ENCODE measurements at regions not wholly inside any gene's neighbourhood (a gene's known extent, or its start where the extent isn't known, plus 50 kb on each side); places are given as distances from the start of the nearest gene placed in this dataset.

GRCh38 chr3:117809186-117810081 is 1099.9 kb downstream of the TUSC7 start:
- DNase-seq = no peak

GRCh38 chr3:117811786-117812185 is 1102.2 kb downstream of the TUSC7 start:
- no peak for DNase-seq

DNA sequence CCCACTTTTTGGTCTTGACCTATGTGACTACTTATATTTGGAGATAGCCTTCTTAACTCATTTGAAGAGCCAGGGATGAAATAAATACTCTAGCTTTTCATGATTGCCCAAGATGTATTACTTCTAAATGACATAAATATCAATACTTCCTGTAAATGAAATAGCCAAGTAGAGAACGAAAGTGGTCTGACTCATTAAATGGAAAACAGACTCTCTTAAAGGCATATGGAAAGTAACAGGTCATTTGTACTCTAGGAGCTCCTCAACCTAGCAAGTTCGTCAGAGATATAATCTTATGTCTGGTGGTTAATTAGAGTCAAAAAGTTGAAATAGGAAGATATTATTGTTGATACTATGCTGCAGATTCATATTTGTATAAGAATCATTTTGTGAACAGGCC is 1105.4 kb downstream of the TUSC7 start:
- no peak for DNase-seq

DNA sequence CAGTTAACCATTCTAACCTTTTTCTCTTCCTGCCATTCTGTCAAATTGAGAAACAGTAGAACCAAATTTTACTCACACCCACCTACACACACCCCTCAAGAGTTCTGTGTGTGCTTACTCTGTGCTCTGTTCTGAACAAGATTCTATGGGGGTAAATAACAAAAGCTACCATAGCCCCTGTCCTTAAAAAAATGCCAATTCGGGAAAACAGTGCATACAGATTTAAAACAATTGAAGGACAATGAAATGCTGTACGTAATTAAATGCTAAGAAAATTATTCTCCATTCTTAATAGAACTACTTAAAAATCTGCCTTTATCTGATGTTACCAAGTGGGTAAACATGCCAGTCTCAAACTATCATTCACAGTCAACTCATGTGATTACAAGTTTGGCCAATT is 1107.5 kb downstream of the TUSC7 start:
- no peak for DNase-seq

DNA sequence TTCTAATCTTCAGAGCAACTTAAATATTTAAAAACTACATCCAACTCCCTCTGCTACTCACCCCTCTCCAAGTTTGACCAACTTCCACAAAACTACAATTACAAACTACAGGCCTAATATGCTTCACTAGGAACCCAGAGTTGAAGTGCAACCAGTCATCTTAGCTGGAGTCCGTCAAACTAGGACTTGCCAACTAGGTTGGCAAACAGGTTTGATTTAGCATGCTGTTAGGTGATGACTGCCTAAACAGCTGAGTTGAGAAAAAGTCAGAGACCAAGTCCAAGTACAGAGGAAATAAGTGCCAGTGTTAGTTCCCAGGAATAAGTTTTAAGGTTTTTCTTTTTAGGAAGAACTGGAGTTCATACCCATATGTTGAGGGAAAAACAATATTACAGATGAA is 1109.0 kb downstream of the TUSC7 start:
- DNase-seq = no peak

GRCh38 chr3:117820658-117821299 is 1111.2 kb downstream of the TUSC7 start:
- no peak for DNase-seq

DNA sequence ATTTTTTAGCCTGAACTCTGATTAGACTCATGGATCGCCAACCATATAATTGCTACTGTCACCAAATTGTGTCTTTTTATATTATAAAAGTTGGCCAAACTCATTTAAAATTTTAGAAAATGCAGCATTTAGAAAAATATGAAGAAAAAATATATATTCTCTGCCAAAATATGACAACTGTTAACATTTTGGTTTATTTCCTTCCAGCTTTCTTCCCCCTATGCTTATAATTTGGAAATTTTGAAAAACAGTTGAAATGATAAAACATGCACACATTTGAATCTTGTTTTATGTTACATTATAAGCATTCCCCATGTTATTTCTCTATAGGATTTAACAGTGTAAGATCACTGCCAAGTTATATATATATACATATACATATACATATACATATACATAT is 1112.8 kb downstream of the TUSC7 start:
- DNase-seq = no peak

GRCh38 chr3:117836296-117836695 is 1126.7 kb downstream of the TUSC7 start:
- no peak for DNase-seq

DNA sequence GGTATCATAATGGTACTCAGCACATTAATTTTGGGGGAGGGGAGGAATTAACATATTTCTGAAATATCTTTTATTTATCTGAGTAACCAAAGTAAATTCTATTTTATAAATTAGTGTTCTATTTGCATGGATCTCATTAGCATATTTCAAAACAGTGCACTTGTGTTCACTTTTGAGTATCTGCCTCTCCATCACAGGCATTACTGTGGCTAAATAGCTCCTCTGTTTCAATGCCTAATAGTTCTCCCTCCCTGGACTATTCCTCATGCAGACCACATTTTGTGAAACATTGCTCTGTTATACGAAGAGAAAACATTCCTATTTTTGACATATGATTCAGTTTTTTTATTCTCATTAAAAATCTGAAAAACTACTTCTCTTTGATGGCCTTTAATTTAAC is 1127.8 kb downstream of the TUSC7 start:
- DNase-seq = no peak

DNA sequence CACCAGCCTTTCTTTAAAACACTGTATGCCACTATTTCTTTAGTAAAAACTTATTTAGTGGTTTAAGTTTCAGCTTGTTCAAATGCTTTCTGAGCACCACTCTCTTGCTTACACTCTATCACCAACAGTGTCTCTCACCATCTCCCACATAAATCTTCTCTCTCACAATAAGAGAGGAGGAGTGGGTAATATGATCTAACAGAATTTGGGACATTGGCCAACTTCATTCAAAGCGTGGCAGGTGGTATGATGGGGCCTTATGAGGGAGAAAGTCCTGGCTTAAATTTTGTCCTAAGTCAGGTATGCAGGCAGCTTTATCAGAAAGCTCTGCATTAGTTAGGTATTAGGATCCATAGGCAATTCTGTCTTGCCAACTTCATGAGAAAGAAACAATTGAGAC is 1132.5 kb downstream of the TUSC7 start:
- peak; percentile 84 for DNase-seq

- DNase-seq = no peak
Observed at GRCh38 chr3:117843356-117843755, 1133.8 kb downstream of the TUSC7 start.

GRCh38 chr3:117844676-117845075 is 1135.1 kb downstream of the TUSC7 start:
- no peak for DNase-seq

- no peak for DNase-seq
Observed at GRCh38 chr3:117846238-117846637, 1136.7 kb downstream of the TUSC7 start.

GRCh38 chr3:117848606-117849005 is 1139.0 kb downstream of the TUSC7 start:
- no peak for DNase-seq

DNA sequence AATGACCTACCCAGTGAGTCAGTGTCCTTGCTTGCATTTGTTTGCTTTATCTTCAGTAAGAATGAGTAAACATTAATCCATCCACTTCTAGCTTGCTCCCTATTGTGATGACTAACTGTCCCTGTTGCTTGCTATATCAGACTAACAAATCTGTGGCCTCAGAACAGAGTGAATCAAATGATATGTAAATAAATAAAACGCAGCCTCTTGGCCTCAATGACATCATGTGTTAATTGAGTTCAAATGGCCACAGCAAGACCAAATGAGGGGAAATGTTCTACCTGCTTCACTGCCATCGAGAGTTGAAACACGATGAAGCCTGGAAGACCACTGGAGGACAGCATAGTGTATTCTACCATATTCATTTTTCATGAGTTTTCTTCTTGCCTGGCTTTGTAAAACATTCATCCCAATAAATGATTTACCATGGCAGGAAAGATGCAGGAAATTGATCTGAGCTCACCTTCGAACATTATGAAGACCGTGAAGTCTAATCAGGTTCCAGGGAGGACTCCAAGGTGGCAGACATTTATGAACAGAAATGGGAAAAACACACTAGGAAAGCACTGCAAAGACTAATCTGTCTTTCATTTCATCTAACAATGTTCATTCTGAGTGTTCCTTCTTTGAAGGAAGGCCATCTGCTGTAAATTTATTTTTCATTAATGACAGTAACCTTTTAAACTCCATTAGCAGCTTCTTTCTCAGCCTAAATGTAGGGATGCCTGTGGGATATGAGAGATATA is 1144.5 kb downstream of the TUSC7 start:
- DNase-seq = peak; percentile 22

DNA sequence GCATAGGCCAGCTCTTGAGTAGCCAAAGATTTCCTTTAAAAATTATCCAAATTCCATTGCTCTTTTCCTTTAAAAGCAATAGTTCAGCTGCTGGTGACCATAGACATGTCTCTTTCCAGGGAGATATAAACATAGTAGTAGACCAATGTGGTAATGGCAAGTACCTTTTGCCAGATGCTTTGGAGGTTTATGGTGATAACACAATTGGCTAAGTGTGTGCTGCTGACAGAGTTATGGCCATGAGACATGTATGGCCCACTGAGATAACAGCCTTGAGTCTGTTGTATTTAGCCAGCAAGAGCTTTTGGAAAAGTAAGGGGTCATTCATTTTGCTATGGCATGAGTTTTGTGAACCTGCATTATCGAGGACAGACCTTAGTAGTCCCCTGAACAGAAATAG is 1146.8 kb downstream of the TUSC7 start:
- no peak for DNase-seq

DNA sequence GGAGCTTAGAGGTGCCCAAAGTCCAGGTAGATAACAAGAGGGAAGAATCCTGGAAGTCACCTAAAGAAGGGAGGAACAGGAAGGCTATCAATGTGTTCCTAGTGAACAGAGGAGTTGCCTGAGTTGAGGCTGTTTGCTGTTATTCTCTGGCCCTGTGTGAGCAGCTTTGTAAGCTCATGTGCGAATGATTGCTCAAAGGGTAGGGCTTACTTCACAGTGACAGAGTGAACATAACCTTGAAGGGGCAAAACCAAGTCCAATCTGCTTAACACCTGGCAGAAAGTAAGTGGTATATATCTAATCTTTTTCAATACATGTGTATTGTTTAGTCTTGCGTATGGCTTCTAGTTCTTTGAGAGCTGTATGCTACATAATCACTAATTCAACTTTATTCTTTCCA is 1153.6 kb downstream of the TUSC7 start:
- no peak for DNase-seq

DNA sequence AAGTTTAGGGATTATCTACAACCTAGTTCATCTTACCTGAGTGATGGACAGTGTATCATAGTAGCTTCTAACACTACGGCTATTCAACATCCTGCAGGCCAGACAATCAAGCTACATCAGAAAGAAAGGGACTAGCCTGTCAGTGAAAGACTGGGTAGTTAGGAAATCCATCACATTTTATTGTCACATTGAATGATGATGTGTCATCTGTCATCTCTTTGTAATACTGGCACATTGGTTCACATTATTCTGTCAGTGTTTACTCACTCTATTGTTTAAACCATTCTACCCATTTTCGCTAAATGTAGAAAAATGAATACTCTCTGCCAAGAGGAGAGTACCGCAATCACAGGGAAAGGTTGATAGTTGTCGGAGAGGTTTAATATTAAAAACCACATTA is 1155.8 kb downstream of the TUSC7 start:
- DNase-seq = no peak

- no peak for DNase-seq
Observed at GRCh38 chr3:117868766-117869165, 1159.2 kb downstream of the TUSC7 start.

DNA sequence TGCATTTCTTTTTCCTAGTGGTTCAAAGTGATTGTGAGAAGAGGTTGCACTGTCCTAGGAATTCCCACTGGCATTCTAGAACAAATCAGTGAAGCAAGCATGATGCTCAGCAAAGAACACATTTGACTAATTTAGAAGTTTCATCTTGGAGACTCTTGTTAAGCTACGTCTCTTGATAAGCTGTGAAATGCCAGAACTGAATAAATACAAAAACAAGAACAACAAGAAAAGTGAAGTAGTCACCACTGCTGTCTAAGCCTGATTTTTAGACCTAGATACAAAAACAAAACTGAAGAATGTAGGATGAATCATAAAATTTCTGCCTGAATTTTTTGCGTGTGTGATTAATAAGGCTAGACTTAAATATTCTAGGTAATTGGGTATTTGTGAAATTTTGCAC is 1162.4 kb downstream of the TUSC7 start:
- DNase-seq = no peak

GRCh38 chr3:117872594-117873248 is 1161.9 kb downstream of the IGSF11 start:
- peak; percentile 70 for DNase-seq

GRCh38 chr3:117873249-117873600 is 1161.4 kb downstream of the IGSF11 start:
- peak; percentile 83 for DNase-seq

GRCh38 chr3:117874028-117874690 is 1160.5 kb downstream of the IGSF11 start:
- peak; percentile 94 for DNase-seq
